NCI-H2171 treated with DMSO at 0.1 percent for 48 hours (cell line): ENCODE measurements at regions not wholly inside any gene's neighbourhood (a gene's known extent, or its start where the extent isn't known, plus 50 kb on each side); places are given as distances from the start of the nearest gene placed in this dataset.

Experiments
- DNase-seq: peaks from one replicate; lab custom pipeline; 2025; lab: John Stamatoyannopoulos, UW

DNA sequence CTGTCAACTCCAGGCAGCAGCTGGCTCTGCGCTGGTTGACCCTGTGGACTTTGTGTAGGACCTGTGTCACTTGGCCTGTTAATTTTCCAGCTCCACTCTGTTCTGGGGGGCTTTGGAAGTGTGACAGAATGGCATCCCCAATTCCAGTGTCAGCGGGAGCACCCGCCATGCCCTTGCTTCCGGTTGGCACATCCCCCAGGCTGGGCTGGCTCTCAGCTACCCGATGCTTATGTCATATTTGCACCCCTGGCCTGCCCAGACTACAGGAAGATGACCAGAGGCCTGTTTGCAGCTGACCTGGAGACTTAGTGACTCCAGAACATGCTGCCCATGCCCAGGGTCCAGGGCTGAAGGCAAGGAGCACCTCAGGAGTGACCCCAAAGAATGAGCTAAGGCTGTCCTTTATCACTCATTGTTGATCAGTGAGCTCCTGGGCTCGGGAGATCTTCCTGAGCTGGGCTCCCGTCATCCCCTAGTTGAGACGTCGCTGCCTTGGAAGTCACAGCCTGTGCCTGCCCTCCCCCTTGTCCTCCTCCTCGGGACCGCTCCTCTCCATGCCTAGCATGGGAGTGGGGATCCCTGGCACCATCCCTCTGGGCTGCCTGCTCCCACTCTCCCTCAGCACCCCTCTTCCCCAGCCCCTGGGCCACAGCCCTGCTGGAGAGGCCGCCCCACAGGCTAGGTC, 163.4 kb upstream of the RTL1 start:
- DNase-seq, result no peak

DNA sequence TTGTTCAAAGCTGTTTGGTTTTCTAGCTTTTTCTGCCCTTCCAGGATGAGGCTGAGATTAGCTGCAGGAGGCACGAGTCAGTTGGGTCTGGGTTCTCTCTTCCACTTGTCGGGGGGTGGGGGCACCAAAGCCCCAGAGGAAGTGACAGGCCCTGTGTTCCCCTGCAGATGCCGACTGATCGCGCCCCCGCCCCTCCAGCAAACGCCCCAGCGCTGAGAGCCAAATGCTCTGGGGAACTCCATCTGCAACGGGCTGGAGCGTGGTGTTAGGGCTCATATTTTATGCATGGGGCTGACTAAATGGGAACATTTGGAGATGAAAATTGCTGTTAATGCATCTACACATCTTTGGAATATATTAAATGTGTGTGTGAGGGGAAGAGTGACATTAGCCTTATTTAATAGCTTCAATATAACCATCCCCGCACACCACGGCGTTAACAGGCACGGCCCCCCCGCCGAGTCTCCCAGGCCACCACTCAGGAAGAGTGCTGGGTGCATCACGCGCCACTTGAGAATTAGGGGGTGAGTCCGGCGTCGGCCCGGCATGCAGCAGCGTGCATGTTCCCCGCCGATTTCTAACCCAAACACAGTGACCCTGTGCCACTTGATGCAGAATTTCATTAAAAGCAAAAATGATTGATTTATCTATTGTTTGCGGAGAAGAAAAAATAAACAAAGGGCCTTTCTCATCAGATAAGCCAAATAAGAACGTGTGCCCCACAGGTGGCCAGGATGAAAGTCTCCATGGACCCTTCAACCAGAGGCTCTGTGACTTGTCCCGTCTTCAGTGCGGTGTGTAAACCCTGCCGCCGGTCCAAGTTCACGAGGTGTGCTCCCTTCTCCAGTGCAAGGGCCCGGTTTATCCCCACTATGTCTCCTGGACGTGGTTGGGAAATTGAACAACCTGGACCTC, 165.0 kb upstream of the RTL1 start:
- peak; percentile 47 for DNase-seq

DNA sequence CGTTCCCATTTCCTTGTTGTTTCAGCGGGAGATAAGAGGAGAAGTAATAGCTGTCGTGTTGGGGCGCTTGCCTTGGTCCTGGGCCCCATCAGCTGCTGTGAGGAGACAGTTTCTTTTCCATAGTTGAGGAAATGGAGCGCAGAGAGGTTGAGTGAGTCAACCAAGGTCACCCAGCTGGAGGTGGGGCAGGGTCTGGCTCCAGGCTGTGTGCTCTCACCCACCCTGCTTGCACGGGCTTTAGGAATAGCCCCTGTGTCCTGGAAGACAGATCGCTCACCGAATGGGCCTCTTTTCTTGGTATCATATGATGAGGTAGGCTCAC, 165.7 kb upstream of the RTL1 start:
- no peak for DNase-seq

DNA sequence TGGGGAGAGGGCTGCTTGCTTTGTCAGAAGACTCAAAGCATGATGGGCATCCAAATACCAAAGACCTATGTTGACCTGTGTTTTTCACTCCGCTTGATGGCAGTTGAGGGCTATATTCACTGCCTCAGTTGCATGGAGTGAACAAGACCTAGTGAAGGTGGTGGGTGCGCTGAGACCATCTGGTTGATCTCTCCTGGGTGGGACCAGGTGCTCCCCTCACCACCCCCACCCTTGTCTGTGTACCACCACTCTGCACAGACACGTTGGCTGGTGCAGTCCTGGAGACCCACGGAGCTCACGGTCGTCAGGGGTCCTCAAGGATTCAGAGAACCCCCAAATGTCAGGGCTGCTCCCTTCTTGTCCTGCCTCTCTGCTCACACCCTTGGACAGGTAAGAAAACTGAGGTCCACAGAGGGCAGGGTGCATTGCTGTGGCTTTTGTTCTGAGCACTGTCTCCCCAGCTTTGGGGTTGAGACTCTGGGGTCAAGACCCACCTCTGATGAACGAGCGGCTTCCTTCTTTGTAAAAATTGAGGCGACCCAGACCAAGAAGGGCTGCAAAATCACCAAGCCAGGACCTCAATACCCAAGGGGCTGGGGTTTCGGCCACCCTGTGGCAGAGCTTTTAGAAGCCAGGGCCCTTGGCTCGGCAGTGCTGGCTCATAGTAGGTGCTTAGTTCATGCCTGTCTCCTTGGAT, 166.3 kb upstream of the RTL1 start:
- DNase-seq, result no peak

DNA sequence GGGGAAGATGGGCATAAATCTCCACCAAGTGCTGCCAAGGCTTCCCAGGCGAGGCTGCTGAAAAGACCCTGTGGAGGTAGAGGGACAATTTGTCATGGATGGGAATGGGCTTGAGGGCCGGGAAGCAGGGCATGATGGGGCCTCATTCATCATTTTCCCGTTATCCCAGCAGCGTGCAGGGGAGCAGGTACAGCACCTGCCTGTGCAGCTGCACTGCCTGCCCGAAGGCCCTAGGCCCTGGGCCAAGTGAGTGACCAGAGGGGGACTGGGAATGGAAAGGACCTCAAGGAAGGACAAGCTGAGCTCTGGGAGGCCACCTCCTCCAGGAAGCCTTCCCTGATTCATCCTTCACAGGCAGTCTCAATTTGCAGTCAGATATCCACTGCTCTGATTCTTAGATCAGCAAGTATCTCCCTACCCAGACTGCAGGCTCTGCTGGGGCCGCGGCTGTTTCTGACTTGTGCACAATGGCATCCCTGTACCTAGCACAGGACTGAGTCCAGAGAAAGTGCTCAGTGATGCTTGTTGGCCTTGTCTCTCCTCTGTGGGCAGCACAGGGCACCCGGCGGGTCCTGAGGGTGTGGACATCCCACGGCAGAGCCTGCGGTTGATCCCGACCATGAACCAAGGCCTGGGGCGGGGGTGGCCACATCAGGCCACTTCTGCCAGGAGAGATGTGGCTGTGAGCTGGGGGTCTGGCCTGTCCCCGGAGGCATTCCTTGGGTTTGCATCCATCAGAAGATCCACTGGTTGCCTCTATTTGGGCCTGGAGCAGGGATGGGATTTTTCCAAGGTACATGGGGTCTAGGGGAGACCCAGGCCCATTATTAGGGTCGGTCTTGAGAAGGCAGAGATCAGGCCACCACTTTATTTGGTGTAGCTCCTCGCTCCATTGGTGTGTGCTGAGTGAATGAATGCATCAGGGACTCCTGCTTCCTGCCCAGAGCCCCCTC, 167.3 kb upstream of the RTL1 start:
- DNase-seq, result no peak

DNA sequence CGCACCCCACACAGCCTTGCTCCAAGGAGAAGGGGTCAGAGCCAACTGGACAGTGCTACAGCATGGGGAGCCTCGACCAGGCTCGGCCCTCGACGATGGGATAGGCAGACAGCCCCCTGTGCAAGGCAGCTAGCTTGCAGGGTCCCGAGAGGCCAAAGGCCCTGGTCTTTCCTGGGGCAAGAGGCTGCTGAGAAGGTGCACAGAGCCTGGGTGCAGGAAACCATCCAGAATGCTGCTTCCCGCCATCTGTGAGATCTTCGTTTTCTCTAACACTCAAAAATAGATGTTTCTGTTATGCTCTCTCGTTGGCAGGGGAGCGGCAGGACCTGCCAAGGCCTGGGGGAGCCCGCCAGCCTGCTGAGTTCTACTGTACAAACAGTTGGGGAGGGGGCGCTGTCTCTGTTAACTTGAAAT, 168.0 kb upstream of the RTL1 start:
- no peak for DNase-seq

DNA sequence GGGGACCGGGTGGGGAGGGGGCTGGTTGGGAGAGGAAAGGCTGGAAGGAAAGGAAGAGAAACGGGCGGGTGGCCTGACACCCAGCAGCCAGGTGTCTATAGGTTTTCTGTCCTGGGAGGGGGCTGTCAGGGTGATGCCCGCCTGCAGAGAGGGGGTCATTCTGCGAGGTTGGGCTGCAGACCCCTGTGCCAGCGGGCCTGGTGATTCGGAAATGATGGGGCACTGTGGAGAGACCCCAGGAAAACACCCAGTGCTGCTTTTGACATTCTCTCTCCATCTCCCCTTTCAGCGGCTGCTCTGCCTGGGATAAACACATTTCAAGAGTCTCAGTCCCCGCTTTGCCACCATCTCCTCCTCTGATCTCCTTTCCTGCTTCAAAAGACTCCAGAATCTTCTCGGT, 168.5 kb upstream of the RTL1 start:
- no peak for DNase-seq

DNA sequence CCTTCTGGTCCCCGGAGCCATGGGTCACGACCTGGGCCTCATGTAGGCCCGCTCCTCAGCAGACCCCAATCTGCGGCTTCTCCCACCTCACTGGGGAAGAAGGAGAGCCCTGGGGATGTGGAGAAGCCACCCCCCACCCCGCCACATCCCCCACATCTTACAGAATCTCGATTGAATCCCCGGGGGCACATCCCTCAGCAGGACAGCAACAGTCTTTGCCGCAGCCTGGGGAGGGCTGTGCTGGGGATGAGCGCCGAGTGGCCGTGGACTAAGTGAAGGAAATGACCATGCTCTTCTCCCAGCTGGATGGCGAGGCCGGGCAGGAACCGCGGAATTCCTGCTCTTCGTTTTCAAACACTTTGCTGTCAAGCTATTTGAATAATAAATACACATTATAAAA, 169.0 kb upstream of the RTL1 start:
- DNase-seq, result no peak

DNA sequence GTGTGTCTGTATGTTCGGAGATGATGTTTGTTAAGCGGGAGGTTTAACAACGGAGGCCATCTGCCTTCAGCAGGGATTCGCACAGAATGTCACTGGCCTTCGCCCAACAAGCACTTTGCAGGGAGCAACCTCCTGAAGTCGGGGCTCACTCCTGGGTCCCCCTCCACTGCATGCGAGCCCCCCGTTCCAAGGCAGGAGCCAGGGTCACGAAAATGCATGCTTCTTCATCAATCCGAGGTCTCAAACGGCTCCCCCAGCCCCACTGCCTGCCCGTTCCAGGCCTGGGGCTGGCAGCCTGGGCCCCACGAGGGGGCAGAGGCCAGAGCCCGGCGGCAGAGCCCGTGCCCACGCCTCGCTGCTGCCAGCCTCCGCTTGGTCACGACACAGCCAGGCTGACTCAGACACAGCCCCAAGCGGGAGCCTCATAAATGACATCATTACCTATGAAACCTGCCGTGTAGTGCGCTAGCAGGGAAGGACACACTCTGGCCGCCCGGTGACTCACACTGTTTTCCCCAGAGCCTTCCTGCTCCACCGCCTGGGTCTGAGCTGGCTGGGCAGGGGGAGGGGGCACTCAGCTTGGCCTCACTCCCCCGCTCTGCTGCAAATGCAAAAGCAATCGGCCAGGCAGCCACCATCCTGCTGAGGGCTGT, 169.5 kb upstream of the RTL1 start:
- DNase-seq, result peak; percentile 77

DNA sequence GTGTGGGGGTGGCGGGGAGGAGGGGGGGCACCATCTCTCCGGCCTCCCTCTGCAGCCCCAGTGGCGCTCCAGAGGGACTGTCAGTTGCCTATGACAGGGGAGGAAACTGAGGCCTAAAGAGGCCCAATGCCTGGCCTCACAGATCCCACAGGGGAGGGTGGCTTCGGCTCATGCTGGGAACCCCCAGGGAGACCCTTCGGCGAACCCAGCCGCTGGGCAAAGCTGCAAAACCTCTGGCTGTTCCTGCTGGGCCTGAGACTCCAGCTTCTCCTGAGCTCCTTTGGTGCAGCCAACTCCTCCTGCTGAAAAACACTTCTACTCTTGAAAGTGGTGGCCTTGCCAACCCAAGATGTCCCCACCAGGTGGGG, 170.1 kb upstream of the RTL1 start:
- DNase-seq, result no peak

DNA sequence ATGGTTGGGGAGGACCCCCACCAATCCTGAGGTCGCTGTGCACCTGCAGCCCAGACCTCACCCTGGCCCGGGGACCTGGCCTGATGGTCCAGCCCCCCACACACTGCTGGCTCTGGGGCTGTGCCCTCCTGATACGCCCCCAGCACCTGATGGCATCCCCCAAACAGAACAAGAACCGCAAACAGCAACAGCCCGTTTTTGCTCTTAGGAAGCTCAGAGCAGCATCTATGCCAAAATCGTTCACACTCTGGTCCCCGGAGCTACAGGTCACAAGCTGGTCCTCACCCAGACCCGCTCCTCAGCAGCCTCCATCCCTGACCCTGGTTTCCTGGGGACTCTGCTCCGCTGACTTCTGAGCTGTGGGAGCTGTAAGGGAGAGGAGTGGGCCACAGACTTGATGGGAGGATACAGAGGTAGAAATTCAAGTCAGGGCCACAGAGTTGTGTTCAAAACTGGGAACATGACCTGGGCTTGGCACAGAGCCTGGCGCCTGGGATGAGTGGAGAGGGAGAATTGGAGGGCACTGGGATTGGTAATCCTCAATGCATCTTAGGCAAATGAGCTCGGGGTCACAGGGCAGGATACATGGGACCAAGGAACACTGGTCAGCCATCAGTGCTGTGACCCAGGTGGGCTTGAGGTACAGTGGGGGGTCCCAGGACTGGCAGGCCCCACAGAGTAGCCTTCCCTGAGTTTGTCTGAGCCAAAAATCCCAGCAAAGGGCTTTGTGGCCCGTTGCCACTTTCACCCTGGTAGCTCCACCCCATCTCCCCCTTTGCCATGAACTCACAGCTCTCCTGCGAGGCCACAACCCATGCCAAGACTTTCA, 170.9 kb upstream of the RTL1 start:
- no peak for DNase-seq

DNA sequence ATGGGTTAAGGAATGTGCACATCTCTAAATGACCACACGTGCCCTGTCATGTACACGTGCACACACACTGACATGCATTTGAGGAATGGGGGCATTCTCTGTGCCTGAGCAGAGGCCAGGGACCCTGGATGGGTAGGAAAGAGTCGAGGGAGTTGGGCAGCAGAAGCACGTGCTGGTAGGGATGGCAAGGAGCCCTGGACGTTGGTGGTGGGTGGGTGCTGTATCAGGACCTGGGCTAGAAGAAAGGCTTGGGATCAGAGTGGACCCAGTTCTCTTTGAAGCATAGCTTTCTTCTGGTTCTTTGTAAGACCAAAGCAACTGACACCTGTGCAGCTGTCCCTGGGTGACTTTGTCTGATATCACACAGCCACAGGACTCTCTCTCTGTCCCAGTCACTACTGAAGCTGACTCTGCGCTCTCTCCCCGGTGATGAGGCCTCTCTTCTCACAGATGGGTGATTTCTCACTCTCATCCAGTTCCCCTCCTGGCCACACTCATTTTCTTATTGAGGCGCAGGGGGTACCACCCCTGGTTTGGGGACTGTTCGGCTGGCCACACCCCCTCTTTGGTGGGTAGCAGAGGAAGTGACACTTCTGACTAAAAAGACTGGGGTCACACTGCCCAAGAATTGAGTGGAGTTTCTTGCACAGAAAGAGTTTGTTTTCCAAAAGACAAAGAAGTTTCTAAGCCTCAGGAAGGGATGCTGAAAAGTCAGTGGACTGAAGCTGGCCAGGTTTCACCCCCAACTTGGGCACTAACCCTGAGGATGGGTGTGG, 171.7 kb upstream of the RTL1 start:
- DNase-seq, result no peak

DNA sequence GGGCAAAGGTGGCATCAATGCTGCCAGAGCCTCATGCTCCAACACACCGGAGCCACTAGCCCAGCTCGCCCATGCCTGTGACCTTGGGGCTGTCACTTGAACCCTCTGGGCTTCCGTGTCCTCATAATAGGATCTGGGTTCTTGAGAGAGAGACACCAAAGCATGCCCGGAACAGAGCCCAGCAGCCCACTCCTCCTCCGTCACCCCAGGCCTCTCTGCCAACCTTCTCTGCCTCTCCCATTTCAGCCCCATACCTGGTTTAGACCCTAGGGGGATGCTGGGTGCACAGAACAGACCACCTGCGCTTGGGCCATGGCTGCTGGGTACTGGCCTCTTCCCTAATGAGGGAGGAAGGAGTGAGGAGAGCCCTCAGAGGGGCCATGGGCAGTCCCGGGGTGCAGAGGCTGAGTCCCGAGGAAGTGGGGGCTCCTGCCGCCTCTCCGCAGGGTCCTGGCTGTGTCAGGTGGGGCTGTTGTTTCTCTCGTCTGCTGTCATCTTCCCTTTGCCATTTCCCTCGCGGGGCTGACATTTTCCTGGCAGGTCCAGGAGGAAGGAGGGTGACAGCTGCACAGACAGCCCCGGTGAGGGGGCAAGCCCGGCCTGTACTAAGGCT, 172.4 kb upstream of the RTL1 start:
- no peak for DNase-seq

DNA sequence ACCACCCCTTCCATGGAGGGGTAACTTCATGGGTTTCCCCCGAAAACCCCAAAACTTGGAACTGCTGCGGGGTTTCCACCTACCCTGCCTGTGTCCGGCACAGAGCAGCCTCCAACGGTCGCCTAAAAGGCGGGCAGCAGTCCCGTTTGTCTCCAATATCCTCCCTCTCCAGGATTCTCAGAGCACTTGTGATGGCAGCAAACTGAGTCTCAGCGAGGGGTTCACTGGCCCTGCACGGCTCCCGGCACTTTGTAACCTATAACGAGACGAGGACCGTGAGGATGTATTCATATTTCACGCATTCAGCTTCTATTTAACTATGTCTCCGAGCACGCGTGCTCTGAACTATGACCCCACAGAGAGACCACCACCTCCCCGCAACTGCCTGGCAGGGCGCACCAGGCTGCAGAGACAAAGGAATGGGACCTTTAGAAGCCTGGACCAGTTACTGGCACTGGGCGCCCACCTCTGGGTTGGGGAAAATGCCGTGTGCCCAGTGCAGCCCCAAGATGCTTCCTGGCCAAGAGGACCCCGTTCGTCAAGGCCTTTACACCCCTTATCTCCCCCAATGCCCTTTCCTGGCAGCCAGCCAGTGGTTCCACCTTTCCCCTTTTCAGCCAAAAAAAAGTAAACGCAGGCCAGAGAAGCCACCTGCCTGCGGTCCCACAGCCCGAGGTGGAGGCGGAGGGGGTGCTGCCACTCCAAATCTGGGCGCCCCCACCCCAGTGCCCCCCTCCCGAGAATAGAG, 173.1 kb upstream of the RTL1 start:
- no peak for DNase-seq

DNA sequence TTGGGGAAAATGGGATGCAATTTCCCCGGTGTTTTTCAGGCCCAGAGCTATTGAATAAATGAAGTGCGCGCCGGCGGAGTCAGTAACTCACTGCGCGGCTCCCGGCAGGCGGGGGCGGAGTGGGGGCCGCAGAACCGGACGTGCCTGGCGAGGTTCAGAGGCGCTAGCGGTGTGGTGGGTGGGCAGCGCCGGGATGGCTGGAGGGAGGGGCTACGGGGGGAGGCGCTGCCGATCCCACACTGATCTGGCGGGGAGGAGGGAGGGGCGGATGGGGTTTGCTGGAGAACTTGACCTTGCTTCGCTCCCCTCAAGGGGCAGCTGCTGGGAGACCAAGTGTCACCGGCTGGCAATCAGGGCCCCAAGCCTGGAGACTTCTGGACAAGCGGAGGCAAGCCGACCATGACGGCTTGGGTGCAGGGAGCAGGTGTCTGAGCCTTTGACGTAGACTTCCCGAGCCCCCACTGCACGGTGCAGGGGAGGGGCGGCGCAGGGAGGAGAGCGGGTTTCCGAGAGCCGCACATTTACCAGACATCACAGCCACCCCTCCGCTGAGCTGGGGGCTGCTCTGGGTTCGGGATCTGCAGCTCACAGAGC, 174.1 kb upstream of the RTL1 start:
- DNase-seq, result peak; percentile 60

DNA sequence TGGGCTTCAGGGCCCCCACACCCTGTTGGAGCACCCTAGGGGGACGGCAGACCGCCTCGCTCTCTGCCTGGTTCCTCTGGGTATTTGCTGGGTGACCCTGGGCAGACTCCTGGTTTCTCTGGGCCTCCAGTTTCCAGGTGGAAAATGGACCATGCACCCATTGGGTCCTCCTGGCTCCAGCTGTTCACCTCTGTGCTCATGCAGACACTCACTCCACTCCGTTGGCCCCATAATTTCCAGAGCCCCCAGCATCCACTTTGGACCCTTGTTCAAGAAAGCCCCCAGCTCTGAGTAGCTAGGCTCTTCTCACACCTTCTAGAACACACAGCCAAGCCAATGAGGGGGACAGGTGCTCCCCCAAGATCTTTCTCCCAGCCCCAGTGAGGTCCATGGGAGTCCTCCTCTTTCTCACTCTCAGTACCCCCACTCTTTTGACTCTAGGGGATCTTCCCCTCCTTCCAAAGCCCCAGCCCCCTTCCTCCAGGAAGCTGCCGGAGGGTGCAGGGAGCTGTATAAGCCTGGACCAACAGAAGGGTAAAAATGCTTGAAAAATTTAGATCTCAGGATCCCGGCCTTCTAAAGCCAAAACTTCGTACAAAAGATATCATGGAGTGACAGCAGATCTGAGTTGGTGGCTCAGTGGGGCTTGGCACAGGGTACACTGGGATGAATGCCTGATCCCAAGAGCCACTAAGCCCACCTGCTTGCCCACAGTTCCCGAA, 174.8 kb upstream of the RTL1 start:
- DNase-seq, result no peak

DNA sequence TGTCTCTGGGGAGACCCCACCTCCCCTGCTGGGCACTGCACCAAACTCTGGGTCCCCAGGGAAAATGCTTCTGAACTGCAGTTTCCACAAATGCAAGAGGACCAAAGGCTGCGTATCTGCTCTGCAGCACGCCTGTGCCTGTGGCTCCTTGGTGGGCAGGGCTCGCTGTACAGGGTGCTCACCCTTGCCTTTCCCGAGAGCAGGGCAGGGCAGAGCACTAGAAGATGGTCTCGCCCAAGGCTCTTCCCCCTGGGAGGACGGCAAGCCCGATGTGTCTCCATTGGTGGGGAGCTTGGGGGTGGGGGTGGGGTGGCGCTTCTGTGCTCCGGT, 175.3 kb upstream of the RTL1 start:
- no peak for DNase-seq
